DOHH2 (cell line): ENCODE measurements at regions not wholly inside any gene's neighbourhood (a gene's known extent, or its start where the extent isn't known, plus 50 kb on each side); places are given as distances from the start of the nearest gene placed in this dataset.

Experiments
- CTCF ChIP-seq: fragments of 200-600 bp; sonication (generic); IDR thresholded peaks from one replicate; pipeline ENCODE4 v1.5.1; 2014; ENCODE audit warnings: antibody characterized with exemption, mild to moderate bottlenecking, low read depth, low read length; ENCODE audit not compliant: poor library complexity, severe bottlenecking
- EZH2phosphoT487 ChIP-seq: fragments of 200-600 bp; sonication (generic); IDR thresholded peaks from 2 replicates; pipeline ENCODE4 v1.6.1; 2017; ENCODE audit warnings: borderline replicate concordance, mild to moderate bottlenecking, antibody characterized with exemption, low read length, moderate library complexity, mixed read lengths

- no peak for TF ChIP-seq CTCF
- TF ChIP-seq EZH2phosphoT487, result no peak
These were observed 186.1 kb upstream of the KLF14 start for GRCh38 chr7:130920122-130920521.
